Small intestine (tissue), 7 donors: ENCODE measurements at regions not wholly inside any gene's neighbourhood (a gene's known extent, or its start where the extent isn't known, plus 50 kb on each side); places are given as distances from the start of the nearest gene placed in this dataset.
"Not testable (repeated sequence)": the region's sequence is repeated elsewhere in the genome, so short reads cannot be mapped to it uniquely, and the experiment has no call there.

Source experiments
- DNase-seq, 2 donors: peaks; one replicate each; pipeline versions ENCODE4 v3.0.0 to v3.0.0-alpha.2; 2013
- FAIRE-seq: peaks from 2 replicates; lab custom pipeline; 2012; peaks lifted over from hg19 to GRCh38; lab: Jason Lieb, UNC
- H3K27ac ChIP-seq, 3 donors: one replicate each; pipeline ENCODE4 v1.5.1; 2013; ENCODE audit warnings: low read length in 2 of 3, mild to moderate bottlenecking in 2 of 3, control low read depth in 1 of 3, inconsistent platforms in 1 of 3, low read depth in 1 of 3, moderate library complexity in 1 of 3
- H3K27me3 ChIP-seq, 3 donors: one replicate each; pipeline ENCODE4 v1.6.1; 2013; ENCODE audit warnings: low read length in 3 of 3, inconsistent platforms in 1 of 3; ENCODE audit not compliant: control insufficient read depth in 3 of 3, insufficient read depth in 3 of 3
- H3K36me3 ChIP-seq, 3 donors: one replicate each; pipeline ENCODE4 v1.6.1; 2013; ENCODE audit warnings: low read length in 3 of 3, inconsistent platforms in 1 of 3, low read depth in 1 of 3, mild to moderate bottlenecking in 1 of 3, moderate library complexity in 1 of 3; ENCODE audit not compliant: control insufficient read depth in 3 of 3, insufficient read depth in 2 of 3
- H3K4me1 ChIP-seq, 3 donors: one replicate each; pipeline ENCODE4 v1.6.1; 2013; ENCODE audit warnings: low read length in 2 of 3, inconsistent platforms in 1 of 3, low read depth in 1 of 3, mild to moderate bottlenecking in 1 of 3, moderate library complexity in 1 of 3; ENCODE audit not compliant: control insufficient read depth in 3 of 3, insufficient read depth in 2 of 3
- H3K4me3 ChIP-seq, 3 donors: one replicate each; pipeline ENCODE4 v1.5.1; 2013; ENCODE audit warnings: low read length in 3 of 3, control low read depth in 1 of 3, inconsistent platforms in 1 of 3, low read depth in 1 of 3, mild to moderate bottlenecking in 1 of 3, moderate library complexity in 1 of 3
- H3K9me3 ChIP-seq, 2 donors: one replicate each; pipeline ENCODE4 v1.6.1; 2013; ENCODE audit warnings: low read depth in 1 of 2, low read length in 1 of 2; ENCODE audit not compliant: control insufficient read depth in 2 of 2, insufficient read depth in 1 of 2
- WGBS, 3 donors: extraction: QIAGEN DNeasy Blood & Tissue Kit; methylation state at CpG; one replicate each; pipeline ENCODE4 v1.1.7; 2013; 5-methylcytosine and 5-hydroxymethylcytosine counted together
- donor health status: healthy with polysubstance abuse.
- donor health status: control.
- donor health status: control.
- donor health status: Bipolar disorder and iron deficiency.
- donor health status: healthy.

GRCh38 chr3:6498944-6499343 lies 362.0 kb upstream of the GRM7 start:
- not testable (repeated sequence) for H3K4me3 ChIP-seq, H3K4me1 ChIP-seq, H3K9me3 ChIP-seq, H3K27me3 ChIP-seq, H3K27ac ChIP-seq, FAIRE-seq, DNase-seq, H3K36me3 ChIP-seq
- 74 to 88% (median 86%) methylated on average over 4 of the region's 4 CpGs for WGBS, 3 donors

- DNase-seq (no peak), FAIRE-seq (no peak)
- 65 to 68% (median 66%) methylated on average over 2 of the region's 2 CpGs for WGBS, 3 donors
- H3K9me3 ChIP-seq: peaks cover 0 to 4% of the 10 kb centered on the region in 2 donors
- H3K27ac ChIP-seq: no peak overlapping the region
- no peaks in the 10 kb centered on the region for H3K4me1 ChIP-seq
- no peaks in the 10 kb centered on the region for H3K27me3 ChIP-seq
- H3K36me3 ChIP-seq: no peaks in the 10 kb centered on the region
- H3K4me3 ChIP-seq: no peak overlapping the region
Measured at GRCh38 chr3:6504347-6504746, 356.6 kb upstream of the GRM7 start.

GRCh38 chr3:6504834-6505233 lies 356.1 kb upstream of the GRM7 start:
- WGBS, 3 donors: 87 to 88% (median 88%) methylated on average over 3 of the region's 3 CpGs
- Histone ChIP-seq H3K4me1 (no peaks in the 10 kb centered on the region), H3K27me3 (no peaks in the 10 kb centered on the region), H3K27ac (no peak overlapping the region), H3K4me3 (no peak overlapping the region), H3K36me3 (no peaks in the 10 kb centered on the region), H3K9me3 (peaks cover 0 to 4% of the 10 kb centered on the region in 2 donors)
- FAIRE-seq: no peak
- no peak for DNase-seq

GRCh38 chr3:6508410-6508759 lies 352.5 kb upstream of the GRM7 start:
- FAIRE-seq (no peak), DNase-seq (no peak)
- Histone ChIP-seq H3K27me3 (no peaks in the 10 kb centered on the region), H3K27ac (no peak overlapping the region), H3K4me3 (no peak overlapping the region), H3K4me1 (no peaks in the 10 kb centered on the region), H3K9me3 (peaks cover 0 to 2% of the 10 kb centered on the region in 2 donors), H3K36me3 (no peaks in the 10 kb centered on the region)
- 63 to 68% (median 66%) methylated on average over 2 of the region's 2 CpGs for WGBS, 3 donors

GRCh38 chr3:6509576-6509975 lies 351.3 kb upstream of the GRM7 start:
- H3K36me3 ChIP-seq: no peaks in the 10 kb centered on the region
- no peaks in the 10 kb centered on the region for H3K27me3 ChIP-seq
- 79 to 85% (median 84%) methylated on average over 4 of the region's 4 CpGs for WGBS, 3 donors
- DNase-seq (no peak), FAIRE-seq (no peak)
- no peak overlapping the region for H3K4me3 ChIP-seq
- peaks cover 0 to 2% of the 10 kb centered on the region in 2 donors for H3K9me3 ChIP-seq
- H3K4me1 ChIP-seq: no peaks in the 10 kb centered on the region
- H3K27ac ChIP-seq: no peak overlapping the region

- Histone ChIP-seq H3K27ac (no peak overlapping the region), H3K36me3 (no peaks in the 10 kb centered on the region), H3K9me3 (peaks cover 0 to 2% of the 10 kb centered on the region in 2 donors), H3K4me3 (no peak overlapping the region), H3K27me3 (no peaks in the 10 kb centered on the region), H3K4me1 (no peaks in the 10 kb centered on the region)
- no peak for FAIRE-seq
- no peak for DNase-seq
- WGBS, 3 donors: 26 to 45% (median 40%) methylated on average over 1 of the region's 1 CpG
Measured at GRCh38 chr3:6510713-6511112, 350.2 kb upstream of the GRM7 start.

GRCh38 chr3:6512172-6512800 lies 348.6 kb upstream of the GRM7 start:
- DNase-seq (no peak), FAIRE-seq (no peak)
- H3K36me3 ChIP-seq: no peaks in the 10 kb centered on the region
- WGBS, 3 donors: 43 to 63% (median 57%) methylated on average over 2 of the region's 2 CpGs
- H3K4me1 ChIP-seq: no peaks in the 10 kb centered on the region
- no peaks in the 10 kb centered on the region for H3K27me3 ChIP-seq
- no peak overlapping the region for H3K27ac ChIP-seq
- H3K4me3 ChIP-seq: no peak overlapping the region
- H3K9me3 ChIP-seq: no peaks in the 10 kb centered on the region

GRCh38 chr3:6516143-6516542 lies 344.8 kb upstream of the GRM7 start:
- H3K4me1 ChIP-seq: no peaks in the 10 kb centered on the region
- no peak overlapping the region for H3K4me3 ChIP-seq
- no peaks in the 10 kb centered on the region for H3K36me3 ChIP-seq
- DNase-seq (no peak), FAIRE-seq (no peak)
- H3K9me3 ChIP-seq: peaks cover 2 to 3% of the 10 kb centered on the region in 2 donors
- no peaks in the 10 kb centered on the region for H3K27me3 ChIP-seq
- H3K27ac ChIP-seq: no peak overlapping the region

GRCh38 chr3:6516694-6517093 lies 344.2 kb upstream of the GRM7 start:
- Histone ChIP-seq H3K27ac (no peak overlapping the region), H3K36me3 (no peaks in the 10 kb centered on the region), H3K4me1 (no peaks in the 10 kb centered on the region), H3K4me3 (no peak overlapping the region), H3K9me3 (peaks cover 2 to 3% of the 10 kb centered on the region in 2 donors), H3K27me3 (no peaks in the 10 kb centered on the region)
- WGBS, 3 donors: 83 to 91% (median 85%) methylated on average over 2 of the region's 2 CpGs
- no peak for FAIRE-seq
- DNase-seq: no peak
